ENCODE measurements at regions not wholly inside any gene's neighbourhood (a gene's known extent, or its start where the extent isn't known, plus 50 kb on each side); places are given as distances from the start of the nearest gene placed in this dataset.

- no peaks in the 10 kb centered on the region for H3K36me3 ChIP-seq (ENCODE audit: low read depth)
- TF ChIP-seq EZH2phosphoT487 (IDR thresholded peaks at IDR 0.05; ENCODE audit: insufficient read depth, low read depth) (no peak), EZH2 (IDR thresholded peaks at IDR 0.05; ENCODE audit: insufficient read depth, poor library complexity, severe bottlenecking) (no peak)
Measured at GRCh38 chr15:93861413-93861812, 369.9 kb upstream of the MCTP2 start.

GRCh38 chr15:93860701-93861100, 370.7 kb upstream of the MCTP2 start:
- no peaks in the 10 kb centered on the region for H3F3A ChIP-seq (ENCODE audit: insufficient read depth)
- H2AFZ ChIP-seq, result no peak overlapping the region
- H3K79me2 ChIP-seq (ENCODE audit: insufficient read depth), result no peaks in the 10 kb centered on the region
- H3K27me3 ChIP-seq (replicated peaks; ENCODE audit: insufficient read depth), result no peaks in the 10 kb centered on the region
- DNase-seq, result no peak
- H3K36me3 ChIP-seq (ENCODE audit: low read depth), result no peaks in the 10 kb centered on the region
- no peak overlapping the region for H3K9ac ChIP-seq
- TF ChIP-seq EZH2 (IDR thresholded peaks at IDR 0.05; ENCODE audit: insufficient read depth, poor library complexity, severe bottlenecking), result no peak
- H3K9me3 ChIP-seq (ENCODE audit: low read depth), result no peaks in the 10 kb centered on the region
- in situ Hi-C loops (cut with MboI), result no loop called here
- no peak overlapping the region for H3K4me2 ChIP-seq (ENCODE audit: unreplicated experiment)
- H3K9me2 ChIP-seq (ENCODE audit: insufficient read depth), result no peaks in the 10 kb centered on the region
- no peaks in the 10 kb centered on the region for H3K4me1 ChIP-seq (ENCODE audit: insufficient read depth)
- no peak overlapping the region for H3K4me3 ChIP-seq
- 78 to 84% methylated on average over 4 of the region's 4 CpGs for WGBS, 2 experiments (ENCODE audit: low coverage in 1 of 2, low lambda C conversion rate in 2 of 2, missing lambda C conversion rate in 2 of 2)
- no peak overlapping the region for H3K27ac ChIP-seq
- no peaks in the 10 kb centered on the region for H4K20me1 ChIP-seq (ENCODE audit: insufficient read depth)

More at GRCh38 chr15:93861413-93861812, 369.9 kb upstream of the MCTP2 start:
- Histone ChIP-seq H3F3A (ENCODE audit: insufficient read depth) (no peaks in the 10 kb centered on the region), H2AFZ (peak overlapping the region; percentile 9; the same call in 1 of the 2 replicates), H3K9ac (no peak overlapping the region), H3K27ac (no peak overlapping the region), H3K9me3 (ENCODE audit: low read depth) (no peaks in the 10 kb centered on the region), H3K4me2 (ENCODE audit: unreplicated experiment) (peak overlapping the region; percentile 22), H3K27me3 (replicated peaks; ENCODE audit: insufficient read depth) (no peaks in the 10 kb centered on the region), H3K4me3 (no peak overlapping the region), H3K79me2 (ENCODE audit: insufficient read depth) (no peaks in the 10 kb centered on the region), H3K9me2 (ENCODE audit: insufficient read depth) (no peaks in the 10 kb centered on the region), H3K4me1 (ENCODE audit: insufficient read depth) (no peaks in the 10 kb centered on the region), H4K20me1 (ENCODE audit: insufficient read depth) (no peaks in the 10 kb centered on the region)
- peak; percentile 51 for DNase-seq
- 4 to 10% methylated on average over 10 of the region's 10 CpGs for WGBS, 2 experiments (ENCODE audit: low coverage in 1 of 2, low lambda C conversion rate in 2 of 2, missing lambda C conversion rate in 2 of 2)
- in situ Hi-C loops (cut with MboI), result no loop called here

GRCh38 chr15:93859176-93859575, 372.2 kb upstream of the MCTP2 start:
- Histone ChIP-seq H3K79me2 (ENCODE audit: insufficient read depth) (no peaks in the 10 kb centered on the region), H3K9ac (no peak overlapping the region), H3K27ac (no peak overlapping the region), H3K9me3 (ENCODE audit: low read depth) (no peaks in the 10 kb centered on the region), H3K4me1 (ENCODE audit: insufficient read depth) (no peaks in the 10 kb centered on the region), H4K20me1 (ENCODE audit: insufficient read depth) (no peaks in the 10 kb centered on the region), H3K27me3 (replicated peaks; ENCODE audit: insufficient read depth) (no peaks in the 10 kb centered on the region), H3K36me3 (ENCODE audit: low read depth) (no peaks in the 10 kb centered on the region), H3K4me3 (no peak overlapping the region), H2AFZ (no peak overlapping the region), H3F3A (ENCODE audit: insufficient read depth) (no peaks in the 10 kb centered on the region), H3K4me2 (ENCODE audit: unreplicated experiment) (no peak overlapping the region), H3K9me2 (ENCODE audit: insufficient read depth) (no peaks in the 10 kb centered on the region)
- 45 to 61% methylated on average over 3 of the region's 3 CpGs for WGBS, 2 experiments (ENCODE audit: low coverage in 1 of 2, low lambda C conversion rate in 2 of 2, missing lambda C conversion rate in 2 of 2)
- TF ChIP-seq EZH2 (IDR thresholded peaks at IDR 0.05; ENCODE audit: insufficient read depth, poor library complexity, severe bottlenecking) (no peak), EZH2phosphoT487 (IDR thresholded peaks at IDR 0.05; ENCODE audit: insufficient read depth, low read depth) (no peak)
- in situ Hi-C loops (cut with MboI), result no loop called here
- DNase-seq, result no peak

GRCh38 chr15:93855181-93855826, 376.1 kb upstream of the MCTP2 start:
- in situ Hi-C loops (cut with MboI), result no loop called here
- Histone ChIP-seq H3K9me2 (ENCODE audit: insufficient read depth) (no peaks in the 10 kb centered on the region), H3K9ac (no peak overlapping the region), H3K27me3 (replicated peaks; ENCODE audit: insufficient read depth) (no peaks in the 10 kb centered on the region), H2AFZ (no peak overlapping the region), H4K20me1 (ENCODE audit: insufficient read depth) (no peaks in the 10 kb centered on the region), H3K4me2 (ENCODE audit: unreplicated experiment) (no peak overlapping the region), H3K36me3 (ENCODE audit: low read depth) (no peaks in the 10 kb centered on the region), H3K9me3 (ENCODE audit: low read depth) (no peaks in the 10 kb centered on the region), H3F3A (ENCODE audit: insufficient read depth) (no peaks in the 10 kb centered on the region), H3K4me1 (ENCODE audit: insufficient read depth) (no peaks in the 10 kb centered on the region), H3K79me2 (ENCODE audit: insufficient read depth) (no peaks in the 10 kb centered on the region), H3K4me3 (no peak overlapping the region), H3K27ac (no peak overlapping the region)
- no peak for TF ChIP-seq EZH2 (IDR thresholded peaks at IDR 0.05; ENCODE audit: insufficient read depth, poor library complexity, severe bottlenecking)
- 50 to 51% methylated on average over 4 of the region's 4 CpGs for WGBS, 2 experiments (ENCODE audit: low coverage in 1 of 2, low lambda C conversion rate in 2 of 2, missing lambda C conversion rate in 2 of 2)
- DNase-seq, result no peak

GRCh38 chr15:93854088-93854487, 377.3 kb upstream of the MCTP2 start:
- H3K27me3 ChIP-seq (replicated peaks; ENCODE audit: insufficient read depth), result no peaks in the 10 kb centered on the region
- no peaks in the 10 kb centered on the region for H3K36me3 ChIP-seq (ENCODE audit: low read depth)
- TF ChIP-seq EZH2 (IDR thresholded peaks at IDR 0.05; ENCODE audit: insufficient read depth, poor library complexity, severe bottlenecking) (no peak), EZH2phosphoT487 (IDR thresholded peaks at IDR 0.05; ENCODE audit: insufficient read depth, low read depth) (no peak)
- no peak for DNase-seq
- no peaks in the 10 kb centered on the region for H3K9me2 ChIP-seq (ENCODE audit: insufficient read depth)
- no peaks in the 10 kb centered on the region for H3F3A ChIP-seq (ENCODE audit: insufficient read depth)
- H3K4me3 ChIP-seq, result no peak overlapping the region
- H3K4me1 ChIP-seq (ENCODE audit: insufficient read depth), result no peaks in the 10 kb centered on the region
- no peak overlapping the region for H2AFZ ChIP-seq
- H3K9ac ChIP-seq, result no peak overlapping the region
- WGBS, 2 experiments (ENCODE audit: low coverage in 1 of 2, low lambda C conversion rate in 2 of 2, missing lambda C conversion rate in 2 of 2), result 61 to 72% methylated on average over 3 of the region's 3 CpGs
- in situ Hi-C loops (cut with MboI), result no loop called here
- no peaks in the 10 kb centered on the region for H4K20me1 ChIP-seq (ENCODE audit: insufficient read depth)
- H3K9me3 ChIP-seq (ENCODE audit: low read depth), result no peaks in the 10 kb centered on the region
- H3K79me2 ChIP-seq (ENCODE audit: insufficient read depth), result no peaks in the 10 kb centered on the region
- no peak overlapping the region for H3K27ac ChIP-seq
- H3K4me2 ChIP-seq (ENCODE audit: unreplicated experiment), result no peak overlapping the region
